ENCODE measurements at regions not wholly inside any gene's neighbourhood (a gene's known extent, or its start where the extent isn't known, plus 50 kb on each side); places are given as distances from the start of the nearest gene placed in this dataset.

- no peak for TF ChIP-seq CTCF (IDR thresholded peaks at IDR 0.05; ENCODE audit: insufficient read depth, low read length, missing control alignments)
- POLR2A ChIA-PET: no interaction called here
- CTCF ChIA-PET: no interaction called here
- no peak overlapping the region for H3K4me3 ChIP-seq (ENCODE audit: low read depth, low read length)
- no peak for DNase-seq (ENCODE audit: low read depth, low spot score)
Measured at GRCh38 chr12:89083491-89083890, 268.8 kb downstream of the DUSP6 start.

- no peak for TF ChIP-seq CTCF (IDR thresholded peaks at IDR 0.05; ENCODE audit: insufficient read depth, low read length, missing control alignments)
- ChIA-PET CTCF (no interaction called here), POLR2A (no interaction called here)
- no peak for DNase-seq (ENCODE audit: low read depth, low spot score)
- no peak overlapping the region for H3K4me3 ChIP-seq (ENCODE audit: low read depth, low read length)
Measured at GRCh38 chr12:89082370-89082753, 269.9 kb downstream of the DUSP6 start.

- POLR2A ChIA-PET: no interaction called here
- TF ChIP-seq CTCF (IDR thresholded peaks at IDR 0.05; ENCODE audit: insufficient read depth, low read length, missing control alignments): no peak
- H3K4me3 ChIP-seq (ENCODE audit: low read depth, low read length): no peak overlapping the region
- CTCF ChIA-PET: no interaction called here
- DNase-seq (ENCODE audit: low read depth, low spot score): no peak
Measured at GRCh38 chr12:89081719-89082369, 270.5 kb downstream of the DUSP6 start.

GRCh38 chr12:89080793-89081465, 271.4 kb downstream of the DUSP6 start:
- DNase-seq (ENCODE audit: low read depth, low spot score): no peak
- ChIA-PET CTCF (interaction anchor here (0.7 to 1.0 kb wide), 2 partner anchors 26 to 30 kb away, joined by 3 read pairs; no protein-coding TSS in a partner anchor), POLR2A (no interaction called here)
- no peak overlapping the region for H3K4me3 ChIP-seq (ENCODE audit: low read depth, low read length)
- TF ChIP-seq CTCF (IDR thresholded peaks at IDR 0.05; ENCODE audit: insufficient read depth, low read length, missing control alignments): no peak

GRCh38 chr12:89075880-89076540, 276.3 kb downstream of the DUSP6 start:
- ChIA-PET POLR2A (no interaction called here), CTCF (no interaction called here)
- TF ChIP-seq CTCF (IDR thresholded peaks at IDR 0.05; ENCODE audit: insufficient read depth, low read length, missing control alignments): no peak
- H3K4me3 ChIP-seq (ENCODE audit: low read depth, low read length): no peak overlapping the region
- no peak for DNase-seq (ENCODE audit: low read depth, low spot score)

GRCh38 chr12:89073659-89074058, 278.6 kb downstream of the DUSP6 start:
- H3K4me3 ChIP-seq (ENCODE audit: low read depth, low read length): no peak overlapping the region
- DNase-seq (ENCODE audit: low read depth, low spot score): no peak
- POLR2A ChIA-PET: interaction anchor here (0.7 kb wide), 1 partner anchor 280 kb away, joined by 3 read pairs; no protein-coding TSS in a partner anchor
- no peak for TF ChIP-seq CTCF (IDR thresholded peaks at IDR 0.05; ENCODE audit: insufficient read depth, low read length, missing control alignments)
- CTCF ChIA-PET: interaction anchor here (0.7 kb wide), 1 partner anchor 183 kb away, joined by 3 read pairs; no protein-coding TSS in a partner anchor
